ENCODE measurements at regions not wholly inside any gene's neighbourhood (a gene's known extent, or its start where the extent isn't known, plus 50 kb on each side); places are given as distances from the start of the nearest gene placed in this dataset.

- TF ChIP-seq RXRA (IDR thresholded peaks at IDR 0.05; ENCODE audit: insufficient read depth, low read depth, low read length) (no peak), SIX5 (IDR thresholded peaks at IDR 0.05; ENCODE audit: low read depth, low read length) (no peak), BRCA1 (IDR thresholded peaks at IDR 0.05; ENCODE audit: low read depth, low read length) (no peak), RAD21 (IDR thresholded peaks at IDR 0.05 in 1 of 2, conservative IDR thresholded peaks at IDR 0.05 in 1 of 2; ENCODE audit: low read depth in 2 of 2, low read length in 2 of 2) (no peak), SIN3A (conservative IDR thresholded peaks at IDR 0.05 in 1 of 2, IDR thresholded peaks at IDR 0.05 in 1 of 2; ENCODE audit: low read depth in 1 of 2, low read length in 2 of 2) (no peak), EZH2 (IDR thresholded peaks at IDR 0.05; ENCODE audit: low read depth, low read length, severe bottlenecking) (no peak), CHD2 (IDR thresholded peaks at IDR 0.05; ENCODE audit: low read length) (no peak), EP300 (IDR thresholded peaks at IDR 0.05; ENCODE audit: borderline replicate concordance in 1 of 2, low read depth in 2 of 2, low read length in 2 of 2) (no peak), PHF8 (conservative IDR thresholded peaks at IDR 0.05; ENCODE audit: low read depth, low read length) (no peak), CTCF (IDR thresholded peaks at IDR 0.05; ENCODE audit: control extremely low read depth in 1 of 3, insufficient read depth in 1 of 3, low read depth in 1 of 3, low read length in 3 of 3) (no peak), TEAD4 (IDR thresholded peaks at IDR 0.05; ENCODE audit: low read depth, low read length) (no peak), USF2 (IDR thresholded peaks at IDR 0.05; ENCODE audit: low read length) (no peak), KDM1A (IDR thresholded peaks at IDR 0.05; ENCODE audit: borderline replicate concordance, low read length) (no peak)
These were observed 337.9 kb upstream of the SLC39A10 start for GRCh38 chr2:195319112-195319460.
